HFFc6 (cell line): ENCODE measurements at regions not wholly inside any gene's neighbourhood (a gene's known extent, or its start where the extent isn't known, plus 50 kb on each side); places are given as distances from the start of the nearest gene placed in this dataset.

ENCODE experiments used
- DNase-seq: peaks from one replicate; pipeline ENCODE4 v3.0.0-alpha.2; 2018
- H3K27ac Mint-ChIP-seq: 2 replicates; pipeline ENCODE4 v1.8.0; 2020; ENCODE audit warnings: mild to moderate bottlenecking, mixed read lengths
- H3K27me3 Mint-ChIP-seq: 2 replicates; pipeline ENCODE4 v1.8.0; 2021; ENCODE audit warnings: mild to moderate bottlenecking, moderate library complexity, mixed read lengths; ENCODE audit not compliant: insufficient read depth
- H3K36me3 Mint-ChIP-seq: 2 replicates; pipeline ENCODE4 v1.8.0; 2021; ENCODE audit warnings: low read depth, mixed read lengths
- H3K4me1 Mint-ChIP-seq: 2 replicates; pipeline ENCODE4 v1.8.0; 2020; ENCODE audit warnings: low read depth, mixed read lengths
- H3K4me3 Mint-ChIP-seq: 2 replicates; pipeline ENCODE4 v1.8.0; 2020; ENCODE audit warnings: mild to moderate bottlenecking, moderate library complexity, mixed read lengths
- H3K9me3 Mint-ChIP-seq: 2 replicates; pipeline ENCODE4 v1.8.0; 2020; ENCODE audit warnings: mild to moderate bottlenecking, mixed read lengths
- TF ChIP-seq, protein P1 (sequence below): fragments of 200-600 bp; sonication (generic); IDR thresholded peaks from 2 replicates; pipeline ENCODE4 v1.5.0; 2021; ENCODE audit warnings: antibody characterized with exemption, mild to moderate bottlenecking

DNA sequence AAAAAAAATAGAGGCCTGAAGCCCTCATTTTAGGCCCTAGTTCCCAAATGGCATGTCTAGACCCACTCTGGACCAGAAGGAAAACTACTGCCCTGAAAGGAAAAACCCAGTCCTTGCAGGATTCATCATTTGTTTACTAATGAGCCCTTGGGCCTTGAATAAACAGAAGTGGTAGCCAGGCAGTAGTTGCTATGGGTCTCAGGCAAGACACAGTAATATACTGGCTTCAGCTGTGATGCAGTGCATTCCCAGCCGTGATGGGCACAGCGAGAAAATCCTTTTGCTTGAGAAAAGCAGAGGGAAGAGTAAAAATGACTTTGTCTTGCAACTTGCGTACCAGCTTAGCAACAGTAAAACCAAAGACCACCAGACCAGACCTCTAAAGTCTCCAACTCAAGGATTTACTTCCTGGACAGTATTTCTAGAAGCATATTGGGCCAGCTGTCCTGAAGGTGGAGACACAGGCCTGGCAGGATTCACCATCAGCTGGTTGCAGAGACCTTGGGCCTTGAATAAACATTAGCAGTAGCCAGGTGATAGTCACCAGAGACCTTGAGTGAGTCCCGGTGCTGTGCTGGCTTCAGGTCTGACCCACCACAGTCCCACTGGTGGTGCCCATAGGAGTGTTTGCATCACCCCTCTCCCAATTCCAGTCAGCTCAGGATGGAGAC, 208.3 kb upstream of the SLITRK3 start:
- H3K27ac Mint-ChIP-seq = no peak overlapping the region
- TF ChIP-seq, protein P1, sequence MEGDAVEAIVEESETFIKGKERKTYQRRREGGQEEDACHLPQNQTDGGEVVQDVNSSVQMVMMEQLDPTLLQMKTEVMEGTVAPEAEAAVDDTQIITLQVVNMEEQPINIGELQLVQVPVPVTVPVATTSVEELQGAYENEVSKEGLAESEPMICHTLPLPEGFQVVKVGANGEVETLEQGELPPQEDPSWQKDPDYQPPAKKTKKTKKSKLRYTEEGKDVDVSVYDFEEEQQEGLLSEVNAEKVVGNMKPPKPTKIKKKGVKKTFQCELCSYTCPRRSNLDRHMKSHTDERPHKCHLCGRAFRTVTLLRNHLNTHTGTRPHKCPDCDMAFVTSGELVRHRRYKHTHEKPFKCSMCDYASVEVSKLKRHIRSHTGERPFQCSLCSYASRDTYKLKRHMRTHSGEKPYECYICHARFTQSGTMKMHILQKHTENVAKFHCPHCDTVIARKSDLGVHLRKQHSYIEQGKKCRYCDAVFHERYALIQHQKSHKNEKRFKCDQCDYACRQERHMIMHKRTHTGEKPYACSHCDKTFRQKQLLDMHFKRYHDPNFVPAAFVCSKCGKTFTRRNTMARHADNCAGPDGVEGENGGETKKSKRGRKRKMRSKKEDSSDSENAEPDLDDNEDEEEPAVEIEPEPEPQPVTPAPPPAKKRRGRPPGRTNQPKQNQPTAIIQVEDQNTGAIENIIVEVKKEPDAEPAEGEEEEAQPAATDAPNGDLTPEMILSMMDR = no peak
- H3K4me3 Mint-ChIP-seq = no peak overlapping the region
- H3K4me1 Mint-ChIP-seq = no peaks in the 10 kb centered on the region
- no peak for DNase-seq
- no peaks in the 10 kb centered on the region; the same call in 1 of the 2 replicates for H3K27me3 Mint-ChIP-seq
- H3K9me3 Mint-ChIP-seq = peaks cover 33% of the 10 kb centered on the region
- H3K36me3 Mint-ChIP-seq = no peaks in the 10 kb centered on the region

DNA sequence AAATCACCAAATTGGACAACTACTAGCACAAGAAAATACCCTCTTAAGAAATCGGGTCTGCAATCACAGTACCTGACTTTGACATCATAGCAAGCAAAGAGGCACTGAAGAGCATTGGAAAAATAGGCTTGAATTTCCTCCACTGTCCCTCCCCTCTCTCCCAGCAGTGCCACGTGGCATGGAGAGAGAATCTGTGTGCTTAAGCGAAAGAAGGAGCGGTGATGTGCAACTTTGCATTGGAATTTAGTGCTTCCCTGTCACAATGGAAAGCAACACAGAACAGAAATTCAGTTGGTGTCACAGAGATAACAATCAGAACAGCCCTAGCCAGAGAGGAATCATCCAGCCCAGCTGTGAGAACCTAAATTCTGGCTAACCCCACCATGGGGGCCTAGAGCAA, 207.5 kb upstream of the SLITRK3 start:
- Mint-ChIP-seq H3K4me1 (no peaks in the 10 kb centered on the region), H3K27me3 (no peaks in the 10 kb centered on the region; the same call in 1 of the 2 replicates), H3K36me3 (no peaks in the 10 kb centered on the region), H3K4me3 (no peak overlapping the region), H3K27ac (no peak overlapping the region), H3K9me3 (peaks cover 33% of the 10 kb centered on the region)
- DNase-seq = no peak
- TF ChIP-seq, protein P1 = no peak

DNA sequence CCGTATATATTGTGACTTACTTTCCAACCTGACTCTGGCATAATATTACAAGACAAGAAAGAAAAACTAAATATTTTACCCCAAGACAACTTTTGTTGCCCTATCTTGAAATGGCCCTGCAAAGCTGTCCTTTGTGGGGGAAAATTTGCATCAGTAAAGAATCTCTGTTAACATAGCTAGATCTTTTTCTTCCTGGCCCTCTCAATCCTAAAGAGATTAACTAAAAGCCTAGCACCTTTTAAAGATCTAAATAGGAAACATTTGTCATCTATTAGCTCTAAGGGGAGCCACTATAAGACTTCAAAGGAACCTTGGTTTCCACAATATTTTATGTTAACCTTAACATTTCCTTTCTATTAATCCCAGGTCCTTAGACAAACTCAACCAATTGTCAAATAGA, 199.0 kb upstream of the SLITRK3 start:
- H3K4me1 Mint-ChIP-seq = no peaks in the 10 kb centered on the region

DNA sequence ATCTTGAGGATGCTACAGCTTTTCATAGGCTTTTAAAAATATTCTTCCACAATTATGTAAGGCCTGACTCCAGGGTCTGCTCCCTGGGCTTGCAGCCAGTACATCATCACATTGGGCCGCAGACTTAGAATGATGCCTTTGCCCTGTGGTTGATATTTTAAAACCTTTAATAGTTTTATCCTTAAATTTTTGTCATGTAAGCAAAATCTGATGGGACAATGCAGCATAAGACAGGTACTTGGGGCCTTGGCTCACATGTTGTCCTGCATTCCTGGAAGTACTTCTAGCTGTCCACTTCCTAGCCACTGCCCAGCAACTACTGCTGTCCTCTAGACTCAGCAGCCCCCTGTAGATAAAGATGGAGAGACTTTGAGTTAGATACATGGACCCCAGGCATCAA, 197.3 kb upstream of the SLITRK3 start:
- Mint-ChIP-seq H3K4me3 (no peak overlapping the region), H3K4me1 (no peaks in the 10 kb centered on the region), H3K27me3 (no peaks in the 10 kb centered on the region), H3K36me3 (no peaks in the 10 kb centered on the region), H3K9me3 (peaks cover 32% of the 10 kb centered on the region), H3K27ac (no peak overlapping the region)
- TF ChIP-seq, protein P1 = no peak
- no peak for DNase-seq

More for the DNA sequence above, 199.0 kb upstream of the SLITRK3 start:
- DNase-seq = no peak
- no peaks in the 10 kb centered on the region for H3K27me3 Mint-ChIP-seq
- H3K27ac Mint-ChIP-seq = no peak overlapping the region
- H3K4me3 Mint-ChIP-seq = no peak overlapping the region
- H3K36me3 Mint-ChIP-seq = no peaks in the 10 kb centered on the region
- TF ChIP-seq, protein P1 = no peak
- H3K9me3 Mint-ChIP-seq = peaks cover 22% of the 10 kb centered on the region

DNA sequence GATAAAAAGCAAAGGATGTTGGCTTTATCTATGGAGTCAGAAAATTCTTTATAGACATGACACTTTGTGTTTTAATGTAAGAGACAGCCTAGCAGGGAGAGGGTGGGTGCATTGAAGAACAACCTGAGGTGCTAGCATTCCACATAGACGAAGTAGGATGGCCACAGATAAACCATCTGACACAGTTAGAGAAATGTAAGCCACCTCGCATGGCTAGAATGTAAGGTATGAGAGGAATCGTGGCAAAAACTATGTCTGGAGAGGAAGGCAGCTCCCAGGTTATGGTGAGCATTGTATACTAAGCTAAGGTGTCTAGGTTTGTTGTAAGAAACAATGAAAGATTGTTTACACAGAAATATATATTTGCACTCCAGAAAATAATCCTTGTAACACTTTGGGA, 194.0 kb upstream of the SLITRK3 start:
- no peaks in the 10 kb centered on the region for H3K36me3 Mint-ChIP-seq
- H3K4me3 Mint-ChIP-seq = no peak overlapping the region
- H3K4me1 Mint-ChIP-seq = no peaks in the 10 kb centered on the region
- TF ChIP-seq, protein P1 = no peak
- H3K27ac Mint-ChIP-seq = no peak overlapping the region
- no peak for DNase-seq
- peaks cover 36% of the 10 kb centered on the region for H3K9me3 Mint-ChIP-seq
- H3K27me3 Mint-ChIP-seq = no peaks in the 10 kb centered on the region

DNA sequence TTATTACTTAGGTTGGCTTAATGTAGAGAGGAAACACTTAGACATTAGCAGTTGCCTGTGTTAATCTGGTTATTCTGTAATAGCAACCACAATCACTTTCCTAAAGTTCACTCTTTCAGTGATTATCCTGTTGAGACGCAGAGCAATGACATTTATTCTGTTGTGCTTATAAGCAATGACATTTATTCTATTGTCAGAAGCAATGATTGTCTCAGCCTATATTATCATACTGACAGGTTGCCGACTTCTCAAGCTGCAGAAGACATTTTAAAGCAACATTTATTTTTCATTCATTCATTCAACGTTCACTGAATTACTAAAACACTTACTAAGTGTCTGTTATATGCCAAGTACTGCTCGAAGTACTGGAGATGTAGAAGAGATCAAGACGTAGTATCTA, 193.5 kb upstream of the SLITRK3 start:
- Mint-ChIP-seq H3K36me3 (no peaks in the 10 kb centered on the region), H3K27ac (no peak overlapping the region), H3K9me3 (peaks cover 38% of the 10 kb centered on the region), H3K4me3 (no peak overlapping the region), H3K27me3 (no peaks in the 10 kb centered on the region), H3K4me1 (no peaks in the 10 kb centered on the region)
- TF ChIP-seq, protein P1 = no peak
- DNase-seq = no peak
